Activated CD8-positive, alpha-beta T cell treated with anti-CD3 and anti-CD28 coated beads, Interleukin-2, amount 10 ng/mL, durations not matched to agents 7 days and 5 days (primary cell): ENCODE measurements at regions not wholly inside any gene's neighbourhood (a gene's known extent, or its start where the extent isn't known, plus 50 kb on each side); places are given as distances from the start of the nearest gene placed in this dataset.
"Not testable (repeated sequence)": the region's sequence is repeated elsewhere in the genome, so short reads cannot be mapped to it uniquely, and the experiment has no call there.

ENCODE experiments used
- ATAC-seq: fragments of 150-1000 bp; cut with Tn5 transposase; one replicate; pipeline ENCODE4 v1.10.0; 2021; ENCODE audit warnings: moderate library complexity
- CTCF ChIA-PET: fragments of 350-600 bp; sonication (Branson Sonifier 250); formaldehyde crosslinking; loops from one replicate; lab custom pipeline; 2021; ENCODE audit warnings: antibody characterized with exemption; lab: Charles Lee
- POLR2A ChIA-PET: fragments of 350-600 bp; sonication (Branson Sonifier 250); formaldehyde crosslinking; loops from one replicate; lab custom pipeline; 2021; ENCODE audit warnings: antibody characterized with exemption; lab: Charles Lee
- DNase-seq: peaks from one replicate; pipeline ENCODE4 v3.0.0-alpha.2; 2020
- H3K27ac Mint-ChIP-seq: one replicate; pipeline ENCODE4 v1.8.0; 2021; ENCODE audit warnings: mild to moderate bottlenecking, mixed read lengths
- H3K27me3 Mint-ChIP-seq: one replicate; pipeline ENCODE4 v1.8.0; 2021; ENCODE audit warnings: low read depth, mixed read lengths
- H3K36me3 Mint-ChIP-seq: one replicate; pipeline ENCODE4 v1.8.0; 2021; ENCODE audit warnings: low read depth, mixed read lengths
- H3K4me1 Mint-ChIP-seq: one replicate; pipeline ENCODE4 v1.8.0; 2021; ENCODE audit warnings: low read depth, mixed read lengths
- H3K4me3 Mint-ChIP-seq: one replicate; pipeline ENCODE4 v1.8.0; 2021; ENCODE audit warnings: mild to moderate bottlenecking, mixed read lengths
- H3K9me3 Mint-ChIP-seq: one replicate; pipeline ENCODE4 v1.8.0; 2022; ENCODE audit warnings: mixed read lengths; ENCODE audit not compliant: insufficient read depth

DNA sequence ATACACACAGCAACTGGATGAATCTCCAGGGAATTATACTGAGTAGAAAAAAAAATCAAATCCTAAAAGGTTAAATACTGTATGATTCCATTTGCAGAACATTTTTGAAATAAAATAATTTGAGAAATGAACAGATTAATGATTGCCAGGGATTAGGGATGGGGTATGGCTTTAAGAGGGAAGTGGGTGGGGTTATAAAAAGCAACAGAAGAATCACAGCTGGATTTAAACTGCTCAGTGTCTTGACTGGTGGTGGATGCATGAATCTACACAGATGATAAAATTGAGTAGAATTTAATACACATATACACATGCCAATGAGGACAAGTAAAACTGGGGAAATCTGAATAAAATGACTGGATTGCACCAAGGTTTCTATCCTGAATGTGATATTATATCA, 79.7 kb upstream of the GOLGA8B start:
- POLR2A ChIA-PET = no interaction called here
- no peaks in the 10 kb centered on the region for H3K4me1 Mint-ChIP-seq
- H3K27ac Mint-ChIP-seq = no peak overlapping the region
- no peak for DNase-seq
- H3K36me3 Mint-ChIP-seq = no peaks in the 10 kb centered on the region
- CTCF ChIA-PET = no interaction called here
- no peak for ATAC-seq
- H3K27me3 Mint-ChIP-seq = peaks cover 52% of the 10 kb centered on the region
- H3K9me3 Mint-ChIP-seq = no peaks in the 10 kb centered on the region
- H3K4me3 Mint-ChIP-seq = no peak overlapping the region

DNA sequence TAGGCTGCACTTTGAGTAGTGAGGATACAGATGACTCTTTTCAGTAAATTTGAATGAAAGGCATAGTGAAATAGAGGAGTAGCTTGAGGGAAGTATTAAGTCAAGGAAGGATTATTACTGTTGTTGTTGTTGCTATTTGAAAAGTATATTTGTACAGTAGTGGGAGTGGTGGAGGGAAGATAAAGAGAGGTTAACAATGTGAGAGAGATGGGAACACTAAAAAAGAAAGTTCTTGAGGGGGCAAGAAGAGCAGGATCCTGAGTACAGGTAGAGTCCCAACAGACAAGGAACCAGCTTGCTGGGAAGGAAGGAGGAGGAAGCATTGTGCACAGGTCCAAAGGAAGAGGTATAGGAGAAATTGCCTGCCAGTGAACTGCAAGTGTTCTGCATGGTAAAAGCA, 75.6 kb upstream of the GOLGA8B start:
- H3K9me3 Mint-ChIP-seq = no peaks in the 10 kb centered on the region
- ATAC-seq = no peak
- H3K4me3 Mint-ChIP-seq = no peak overlapping the region
- no peaks in the 10 kb centered on the region for H3K4me1 Mint-ChIP-seq
- CTCF ChIA-PET = interaction anchor here (0.6 kb wide), 1 partner anchor 86 kb away, joined by 3 read pairs; no protein-coding TSS in a partner anchor
- peaks cover 45% of the 10 kb centered on the region for H3K27me3 Mint-ChIP-seq
- no peak overlapping the region for H3K27ac Mint-ChIP-seq
- DNase-seq = no peak
- no peaks in the 10 kb centered on the region for H3K36me3 Mint-ChIP-seq
- POLR2A ChIA-PET = no interaction called here

DNA sequence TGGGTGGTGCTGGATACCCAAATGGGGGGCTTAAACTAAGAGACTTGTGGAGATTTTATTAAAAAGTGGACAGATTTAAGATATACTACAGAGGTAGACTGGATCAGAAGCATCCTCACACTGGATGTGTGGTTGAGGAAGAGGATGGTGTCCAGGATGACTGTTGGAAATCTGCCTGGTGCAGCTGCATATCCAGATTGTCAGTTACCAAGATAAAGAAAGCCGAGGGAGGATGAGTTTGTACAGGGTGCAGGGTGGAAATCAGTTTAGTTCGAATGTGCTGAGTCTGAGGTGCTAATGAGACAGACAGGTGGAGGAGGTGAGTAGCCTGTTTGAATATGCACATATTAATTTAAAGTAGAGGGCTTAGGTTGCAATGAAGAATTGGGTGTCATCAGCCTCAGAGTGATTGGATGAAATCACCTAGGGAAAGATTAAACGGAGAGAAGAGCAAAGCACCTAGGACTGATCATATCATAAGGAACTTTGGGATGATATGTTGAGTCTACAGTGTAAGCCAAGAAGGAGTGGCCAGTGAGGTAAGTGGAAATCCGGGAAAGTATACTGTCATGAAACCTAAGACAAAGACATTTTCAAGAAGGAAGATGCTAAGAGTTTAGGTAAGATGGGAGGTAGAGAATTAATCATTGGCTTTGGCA, 74.1 kb upstream of the GOLGA8B start:
- H3K27me3 Mint-ChIP-seq = peaks cover 37% of the 10 kb centered on the region
- ChIA-PET POLR2A (no interaction called here), CTCF (no interaction called here)
- DNase-seq (no peak), ATAC-seq (no peak)
- no peaks in the 10 kb centered on the region for H3K36me3 Mint-ChIP-seq
- no peaks in the 10 kb centered on the region for H3K9me3 Mint-ChIP-seq
- H3K4me3 Mint-ChIP-seq = no peak overlapping the region
- no peak overlapping the region for H3K27ac Mint-ChIP-seq
- peaks cover 2% of the 10 kb centered on the region for H3K4me1 Mint-ChIP-seq

DNA sequence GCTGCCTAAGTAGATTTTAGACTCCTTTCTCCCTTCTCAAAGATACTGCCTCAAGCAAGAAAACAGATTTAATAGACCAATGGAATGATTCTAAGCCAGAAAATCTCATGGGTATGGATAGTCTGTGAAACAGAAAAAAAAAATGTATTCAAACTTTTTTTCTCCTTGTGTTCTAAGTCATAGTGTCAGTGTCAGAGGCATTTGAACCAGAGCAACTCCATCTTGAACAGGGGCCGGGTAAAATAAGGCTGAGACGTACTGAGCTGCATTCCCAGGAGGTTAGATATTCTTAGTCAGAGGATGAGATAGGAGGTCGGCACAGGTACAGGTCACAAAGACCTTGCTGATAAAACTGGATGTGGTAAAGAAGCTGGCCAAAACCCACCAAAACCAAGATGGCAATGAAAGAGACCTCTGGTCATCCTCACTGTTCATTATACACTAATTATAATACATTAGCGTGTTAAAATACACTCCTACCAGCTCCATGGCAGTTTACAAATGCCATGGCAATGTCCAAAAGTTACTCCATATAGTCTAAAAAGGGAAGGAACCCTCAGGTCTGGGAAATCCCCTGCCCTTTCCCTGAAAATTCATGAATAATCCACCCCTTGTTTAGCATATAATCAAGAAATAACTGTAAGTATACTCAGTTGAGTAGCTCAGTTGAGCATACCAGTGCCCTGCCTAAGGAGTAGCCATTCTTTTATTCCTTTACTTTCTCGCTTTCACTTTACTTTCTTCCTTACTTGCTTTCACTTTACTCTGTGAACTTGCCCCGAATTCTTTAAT, 72.8 kb upstream of the GOLGA8B start:
- POLR2A ChIA-PET = no interaction called here
- Mint-ChIP-seq H3K36me3 (no peaks in the 10 kb centered on the region), H3K27ac (no peak overlapping the region), H3K4me1 (peaks cover 3% of the 10 kb centered on the region), H3K27me3 (peaks cover 37% of the 10 kb centered on the region), H3K4me3 (no peak overlapping the region), H3K9me3 (no peaks in the 10 kb centered on the region)
- no peak for ATAC-seq
- DNase-seq = no peak
- CTCF ChIA-PET = no interaction called here

DNA sequence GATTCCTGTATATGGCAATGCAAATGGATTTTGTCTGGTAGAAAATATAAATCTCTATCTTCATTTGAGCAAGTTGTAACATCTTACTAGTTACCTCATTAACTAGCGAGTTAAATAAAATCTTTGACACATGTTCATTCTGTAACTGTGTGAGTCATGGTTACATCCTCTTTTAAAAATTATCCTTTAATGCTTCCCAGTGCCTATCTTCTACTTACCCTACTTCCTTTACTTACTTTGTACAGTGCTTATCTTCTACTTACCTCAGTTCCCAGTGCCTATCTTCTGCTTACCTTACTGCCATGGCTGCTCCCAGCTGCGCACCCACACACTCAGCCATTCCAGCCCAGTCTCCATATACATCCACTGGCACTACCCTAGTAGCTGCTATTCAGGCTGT, 71.9 kb upstream of the GOLGA8B start:
- H3K36me3 Mint-ChIP-seq = no peaks in the 10 kb centered on the region
- ChIA-PET POLR2A (no interaction called here), CTCF (no interaction called here)
- no peak for ATAC-seq
- no peaks in the 10 kb centered on the region for H3K9me3 Mint-ChIP-seq
- no peak for DNase-seq
- peaks cover 32% of the 10 kb centered on the region for H3K27me3 Mint-ChIP-seq
- no peak overlapping the region for H3K4me3 Mint-ChIP-seq
- H3K4me1 Mint-ChIP-seq = peaks cover 3% of the 10 kb centered on the region
- H3K27ac Mint-ChIP-seq = no peak overlapping the region

DNA sequence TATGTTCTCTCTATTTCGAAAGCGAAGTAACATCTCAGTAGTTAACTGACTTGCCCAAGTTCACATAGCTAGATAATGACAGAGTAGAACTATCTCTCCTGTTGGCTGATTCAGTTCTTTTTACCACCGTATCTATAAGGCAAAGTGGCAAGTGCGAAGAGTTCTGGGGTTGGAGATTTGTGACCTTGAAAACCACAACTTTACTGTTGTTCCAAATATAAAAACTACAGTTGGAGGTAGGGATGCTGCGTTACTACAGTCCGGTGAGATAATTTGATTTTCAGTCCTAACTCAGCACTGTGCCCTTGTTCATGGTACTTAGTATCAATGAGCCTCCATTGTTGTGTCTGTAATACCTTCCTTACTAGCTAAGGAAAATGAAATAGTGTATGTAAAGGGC, 71.2 kb upstream of the GOLGA8B start:
- DNase-seq (no peak), ATAC-seq (no peak)
- Mint-ChIP-seq H3K27ac (no peak overlapping the region), H3K4me3 (no peak overlapping the region), H3K27me3 (peaks cover 28% of the 10 kb centered on the region), H3K4me1 (peaks cover 3% of the 10 kb centered on the region), H3K36me3 (no peaks in the 10 kb centered on the region), H3K9me3 (no peaks in the 10 kb centered on the region)
- ChIA-PET CTCF (no interaction called here), POLR2A (no interaction called here)

DNA sequence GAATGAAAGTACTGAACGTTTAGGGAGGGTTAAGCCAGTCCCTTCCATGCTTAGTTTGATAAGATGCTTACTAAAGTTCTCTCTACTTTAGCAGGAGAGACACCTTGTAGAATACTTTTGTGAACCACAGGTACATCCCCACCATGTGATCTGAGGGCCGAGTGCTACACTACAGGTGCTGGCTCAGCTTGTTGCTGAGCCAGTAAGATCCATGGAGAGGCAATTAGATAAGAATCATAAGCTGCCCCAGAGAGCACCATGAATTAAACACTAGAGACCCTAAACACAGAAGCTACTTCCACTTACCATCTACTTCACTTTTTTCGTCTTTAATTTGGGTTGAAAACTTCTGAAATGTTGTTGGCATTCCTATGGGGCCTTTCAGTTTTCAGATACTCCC, 70.5 kb upstream of the GOLGA8B start:
- Mint-ChIP-seq H3K27ac (no peak overlapping the region), H3K4me3 (no peak overlapping the region), H3K4me1 (peaks cover 3% of the 10 kb centered on the region), H3K36me3 (no peaks in the 10 kb centered on the region), H3K9me3 (no peaks in the 10 kb centered on the region), H3K27me3 (peaks cover 22% of the 10 kb centered on the region)
- ATAC-seq = no peak
- no peak for DNase-seq
- CTCF ChIA-PET = no interaction called here
- POLR2A ChIA-PET = no interaction called here

DNA sequence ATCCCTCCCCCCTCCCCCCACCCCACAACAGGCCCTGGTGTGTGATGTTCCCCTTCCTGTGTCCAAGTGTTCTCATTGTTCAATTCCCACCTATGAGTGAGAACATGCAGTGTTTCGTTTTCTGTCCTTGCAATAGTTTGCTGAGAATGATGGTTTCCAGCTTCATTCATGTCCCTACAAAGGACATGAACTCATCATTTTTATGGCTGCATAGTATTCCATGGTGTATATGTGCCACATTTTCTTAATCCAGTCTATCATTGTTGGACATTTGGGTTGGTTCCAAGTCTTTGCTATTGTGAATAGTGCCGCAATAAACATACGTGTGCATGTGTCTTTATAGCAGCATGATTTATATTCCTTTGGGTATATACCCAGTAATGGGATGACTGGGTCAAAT, 69.9 kb upstream of the GOLGA8B start:
- POLR2A ChIA-PET, H3K27ac Mint-ChIP-seq, DNase-seq, CTCF ChIA-PET, H3K4me3 Mint-ChIP-seq, ATAC-seq, H3K9me3 Mint-ChIP-seq, H3K4me1 Mint-ChIP-seq, H3K36me3 Mint-ChIP-seq: not testable (repeated sequence)
- H3K27me3 Mint-ChIP-seq = peaks cover 20% of the 10 kb centered on the region

DNA sequence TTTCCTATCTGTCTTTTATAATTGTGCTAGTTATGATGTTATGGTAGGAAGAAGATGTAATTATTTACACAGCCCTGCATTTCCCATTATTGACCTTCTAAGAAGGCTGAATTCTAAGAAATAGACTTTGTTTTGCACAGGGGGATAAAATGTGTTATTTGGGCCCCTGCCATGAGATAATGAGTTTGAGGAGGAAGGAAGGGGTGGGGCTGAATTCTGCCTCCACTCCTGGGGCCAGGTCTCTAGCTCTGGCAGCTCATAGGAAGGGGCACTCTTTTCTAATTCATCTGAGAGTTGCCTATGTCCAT, 69.2 kb upstream of the GOLGA8B start:
- ATAC-seq (no peak), DNase-seq (no peak)
- Mint-ChIP-seq H3K27me3 (peaks cover 19% of the 10 kb centered on the region), H3K36me3 (no peaks in the 10 kb centered on the region), H3K4me1 (peaks cover 3% of the 10 kb centered on the region), H3K9me3 (no peaks in the 10 kb centered on the region), H3K27ac (no peak overlapping the region), H3K4me3 (no peak overlapping the region)
- CTCF ChIA-PET = interaction anchor here (1.6 kb wide), 1 partner anchor 22 kb away, joined by 3 read pairs; no protein-coding TSS in a partner anchor
- POLR2A ChIA-PET = no interaction called here

DNA sequence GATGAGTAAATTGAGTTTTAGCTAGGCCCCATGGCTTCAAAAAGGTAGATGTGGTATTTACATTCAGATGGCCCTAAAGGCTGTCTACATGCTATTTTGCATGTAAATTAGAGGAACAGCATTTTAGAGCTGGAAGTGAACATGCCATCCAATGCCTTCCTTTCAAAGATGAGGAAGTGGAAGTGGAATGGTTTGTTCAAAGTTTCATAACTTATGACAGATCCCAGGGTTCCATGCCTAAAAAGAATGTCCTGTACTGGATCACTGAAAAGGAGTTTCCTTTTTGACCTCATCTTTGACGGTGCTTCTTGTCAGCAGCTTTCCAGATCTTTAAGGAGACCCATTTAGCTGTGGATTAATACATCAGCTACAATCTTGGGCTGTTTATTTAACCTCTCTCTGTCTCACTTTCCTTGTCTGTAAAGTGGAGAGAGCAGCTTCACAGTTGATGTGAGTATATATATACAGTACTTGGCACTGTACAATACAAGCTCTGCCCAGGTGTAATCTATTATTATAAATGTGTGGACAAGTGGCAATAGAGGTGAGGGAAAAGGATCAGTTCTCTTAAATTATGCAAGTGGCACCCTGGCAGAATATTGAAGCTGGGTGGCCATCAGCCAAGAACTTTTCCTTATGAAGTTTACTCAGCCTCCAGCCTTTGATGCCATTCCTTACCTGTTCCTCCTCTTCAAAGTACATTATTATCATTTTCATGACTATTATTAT, 68.7 kb upstream of the GOLGA8B start:
- Mint-ChIP-seq H3K27ac (no peak overlapping the region), H3K4me1 (peaks cover 3% of the 10 kb centered on the region), H3K9me3 (no peaks in the 10 kb centered on the region), H3K4me3 (no peak overlapping the region), H3K27me3 (peaks cover 15% of the 10 kb centered on the region), H3K36me3 (no peaks in the 10 kb centered on the region)
- POLR2A ChIA-PET = no interaction called here
- ATAC-seq = no peak
- no peak for DNase-seq
- CTCF ChIA-PET = interaction anchor here (1.6 kb wide), 1 partner anchor 23 kb away, joined by 3 read pairs; no protein-coding TSS in a partner anchor

DNA sequence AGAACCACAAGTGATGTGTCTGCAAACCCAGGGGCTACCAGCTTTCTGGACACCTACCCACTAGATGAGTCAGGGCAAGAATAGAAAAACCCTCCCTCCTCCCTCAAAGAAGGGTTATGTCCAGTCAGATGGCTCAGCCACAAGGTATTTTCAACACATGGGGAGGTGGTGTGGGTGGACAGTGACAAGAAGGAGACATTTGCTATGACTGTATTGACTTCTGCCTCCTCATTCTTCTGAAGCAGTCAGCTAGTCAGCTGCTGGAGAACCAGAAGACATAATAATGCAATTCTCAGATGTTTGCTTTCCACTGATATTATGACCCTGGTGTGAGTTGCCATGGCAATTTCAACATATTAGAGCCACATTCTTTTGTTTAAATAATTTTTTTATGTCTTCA, 66.7 kb upstream of the GOLGA8B start:
- H3K4me1 Mint-ChIP-seq = peaks cover 3% of the 10 kb centered on the region
- H3K27me3 Mint-ChIP-seq = peaks cover 22% of the 10 kb centered on the region
- no peak for DNase-seq
- no peak overlapping the region for H3K27ac Mint-ChIP-seq
- H3K9me3 Mint-ChIP-seq = no peaks in the 10 kb centered on the region
- CTCF ChIA-PET = no interaction called here
- POLR2A ChIA-PET = no interaction called here
- no peak overlapping the region for H3K4me3 Mint-ChIP-seq
- no peak for ATAC-seq
- H3K36me3 Mint-ChIP-seq = no peaks in the 10 kb centered on the region

DNA sequence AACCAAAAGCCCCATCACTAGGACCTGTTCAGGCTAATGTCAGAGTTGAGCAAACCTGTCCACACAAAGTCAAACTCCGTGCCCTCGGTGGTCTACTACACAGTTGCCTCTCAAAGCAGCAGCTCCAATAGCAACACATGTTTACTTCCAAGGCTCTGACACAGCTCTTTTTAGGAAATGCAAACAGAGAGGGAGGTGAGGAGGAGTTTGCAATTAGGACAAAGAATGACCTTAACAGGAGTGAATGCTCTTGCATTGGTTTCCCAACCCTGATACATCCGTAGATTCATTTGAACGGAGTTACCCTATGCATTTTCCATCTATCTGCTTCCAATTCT, 64.8 kb upstream of the GOLGA8B start:
- CTCF ChIA-PET = no interaction called here
- Mint-ChIP-seq H3K36me3 (no peaks in the 10 kb centered on the region), H3K4me3 (no peak overlapping the region), H3K4me1 (peaks cover 3% of the 10 kb centered on the region), H3K9me3 (no peaks in the 10 kb centered on the region), H3K27me3 (peaks cover 26% of the 10 kb centered on the region), H3K27ac (no peak overlapping the region)
- POLR2A ChIA-PET = no interaction called here
- ATAC-seq = no peak
- DNase-seq = no peak
